ENCODE measurements at regions not wholly inside any gene's neighbourhood (a gene's known extent, or its start where the extent isn't known, plus 50 kb on each side); places are given as distances from the start of the nearest gene placed in this dataset.

DNA sequence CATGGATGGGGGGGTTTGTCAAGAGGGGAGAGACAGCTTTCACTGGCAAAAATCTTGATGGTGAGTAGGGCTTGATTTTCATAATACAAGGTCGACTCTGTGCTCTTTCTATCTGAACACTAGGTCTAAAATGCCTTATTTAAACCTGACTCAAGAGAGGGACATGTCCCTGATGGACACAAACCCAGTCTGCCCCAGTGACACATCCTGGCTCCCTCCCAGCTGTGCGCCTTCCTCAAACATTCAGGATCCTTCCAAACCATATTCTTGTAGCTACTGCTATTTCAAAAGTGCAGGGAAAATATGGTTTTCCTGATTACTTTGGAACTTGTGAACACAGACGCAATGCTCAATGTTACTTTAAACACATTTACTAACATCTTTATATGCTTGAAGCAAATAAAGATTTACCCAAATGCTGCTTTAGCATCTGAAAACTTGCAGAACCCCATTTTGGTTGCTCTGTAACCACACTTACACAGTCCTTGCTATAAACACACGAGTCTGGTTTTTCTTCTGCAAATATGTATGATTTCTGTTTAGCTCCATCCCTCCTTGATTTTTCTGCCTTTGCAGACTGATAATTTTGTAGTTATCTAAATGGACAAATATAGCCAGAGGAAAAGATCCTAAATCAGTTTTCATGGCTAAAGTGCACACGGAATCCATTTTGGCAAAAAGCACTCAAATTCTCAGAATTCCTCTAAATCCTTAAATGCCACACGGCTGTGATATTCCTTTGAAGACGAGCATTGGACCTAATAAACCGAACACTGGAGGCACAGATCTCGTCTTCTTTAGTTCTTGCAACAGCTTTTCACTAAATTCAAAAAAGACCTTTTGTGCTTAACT lies 499.9 kb upstream of the ZFHX3 start:
- H3K4me1 ChIP-seq (ENCODE audit: control insufficient read depth, insufficient read depth, low read length) = no peaks in the 10 kb centered on the region
- no peak overlapping the region for H3K4me3 ChIP-seq (ENCODE audit: low read length)
- H3K36me3 ChIP-seq (ENCODE audit: insufficient read depth, low read length) = no peaks in the 10 kb centered on the region
- peaks cover 48% of the 10 kb centered on the region for H3K27me3 ChIP-seq (ENCODE audit: control insufficient read depth, insufficient read depth, low read length)
- H3K9me3 ChIP-seq (replicated peaks; ENCODE audit: low read length) = no peaks in the 10 kb centered on the region
- no peak overlapping the region for H3K9ac ChIP-seq (ENCODE audit: low read depth, low read length)
- H3K4me2 ChIP-seq (ENCODE audit: low read length) = no peak overlapping the region

DNA sequence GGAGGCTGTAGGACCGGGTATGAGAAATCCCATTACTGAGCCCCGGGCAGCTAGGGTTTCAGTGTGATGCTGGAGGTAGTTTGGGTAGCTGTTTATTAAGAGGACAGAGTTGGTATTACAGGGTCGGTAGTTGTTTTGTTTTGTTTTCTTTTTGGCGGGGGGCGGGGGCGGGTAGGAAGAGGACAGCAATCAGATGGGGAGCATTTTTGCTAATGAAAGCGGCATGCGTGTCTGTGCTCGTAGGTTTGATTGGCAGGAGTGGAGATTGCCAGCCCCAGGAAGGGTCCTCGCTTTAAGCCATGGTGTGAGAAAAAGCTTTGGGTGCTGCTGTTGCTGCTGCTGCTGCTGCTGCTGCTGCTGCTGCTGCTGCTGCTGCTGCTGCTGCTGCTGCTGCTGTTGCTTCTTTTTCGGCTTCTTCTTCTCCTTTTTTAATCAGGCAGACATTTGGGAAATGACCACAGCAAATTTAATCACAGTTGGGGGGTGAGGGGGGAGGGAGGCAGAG lies 498.5 kb upstream of the ZFHX3 start:
- no peak overlapping the region for H3K4me3 ChIP-seq (ENCODE audit: low read length)

DNA sequence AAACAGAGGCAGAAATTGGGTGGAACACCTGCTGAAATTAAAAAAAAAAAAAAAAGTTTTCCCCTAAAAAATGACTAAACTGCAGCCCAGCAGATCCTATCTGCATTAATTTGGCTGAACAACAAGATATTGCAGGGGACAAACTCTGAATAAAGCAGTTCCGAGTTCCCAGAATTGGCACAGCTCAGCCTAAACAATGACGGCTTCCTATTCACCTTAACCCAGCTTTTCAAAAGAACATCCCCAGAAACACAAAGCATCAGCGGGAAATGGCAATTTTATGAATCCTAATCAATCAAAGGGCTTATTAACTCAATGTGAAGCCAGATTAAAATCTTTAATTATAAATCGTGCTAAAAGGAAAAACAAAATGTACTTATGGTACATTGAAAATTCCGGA lies 497.8 kb upstream of the ZFHX3 start:
- H3K27me3 ChIP-seq (ENCODE audit: control insufficient read depth, insufficient read depth, low read length) = peaks cover 33% of the 10 kb centered on the region
- no peak overlapping the region for H3K4me3 ChIP-seq (ENCODE audit: low read length)
- no peaks in the 10 kb centered on the region for H3K36me3 ChIP-seq (ENCODE audit: insufficient read depth, low read length)
- no peaks in the 10 kb centered on the region for H3K4me1 ChIP-seq (ENCODE audit: control insufficient read depth, insufficient read depth, low read length)
- H3K9ac ChIP-seq (ENCODE audit: low read depth, low read length) = no peak overlapping the region
- no peaks in the 10 kb centered on the region for H3K9me3 ChIP-seq (replicated peaks; ENCODE audit: low read length)
- no peak overlapping the region for H3K4me2 ChIP-seq (ENCODE audit: low read length)

More for the DNA sequence above, 498.5 kb upstream of the ZFHX3 start:
- H3K4me1 ChIP-seq (ENCODE audit: control insufficient read depth, insufficient read depth, low read length) = no peaks in the 10 kb centered on the region
- peaks cover 36% of the 10 kb centered on the region for H3K27me3 ChIP-seq (ENCODE audit: control insufficient read depth, insufficient read depth, low read length)
- H3K9me3 ChIP-seq (replicated peaks; ENCODE audit: low read length) = no peaks in the 10 kb centered on the region
- no peak overlapping the region for H3K9ac ChIP-seq (ENCODE audit: low read depth, low read length)
- no peak overlapping the region for H3K4me2 ChIP-seq (ENCODE audit: low read length)
- H3K36me3 ChIP-seq (ENCODE audit: insufficient read depth, low read length) = no peaks in the 10 kb centered on the region

DNA sequence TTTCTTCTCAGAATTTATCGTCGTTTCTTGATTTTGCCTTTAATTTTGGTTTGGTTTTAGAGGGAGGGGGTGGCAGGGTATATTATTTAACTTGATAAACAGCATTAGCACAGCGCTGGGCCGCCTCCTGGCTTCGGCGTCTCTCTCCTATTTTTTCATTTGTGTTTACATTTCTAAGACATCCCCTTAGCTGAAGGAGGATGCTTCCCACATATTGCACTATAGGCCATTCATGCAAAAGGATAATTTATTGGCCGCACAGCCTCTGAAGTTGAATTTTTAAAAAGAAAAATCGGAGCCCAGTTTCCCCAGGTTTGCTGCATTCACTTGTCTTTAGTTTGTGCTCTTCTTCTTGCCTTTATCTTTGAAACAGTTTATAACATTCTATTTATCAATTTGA lies 497.4 kb upstream of the ZFHX3 start:
- Histone ChIP-seq H3K4me3 (ENCODE audit: low read length) (no peak overlapping the region), H3K4me1 (ENCODE audit: control insufficient read depth, insufficient read depth, low read length) (no peaks in the 10 kb centered on the region), H3K9ac (ENCODE audit: low read depth, low read length) (no peak overlapping the region), H3K9me3 (replicated peaks; ENCODE audit: low read length) (no peaks in the 10 kb centered on the region), H3K36me3 (ENCODE audit: insufficient read depth, low read length) (no peaks in the 10 kb centered on the region), H3K4me2 (ENCODE audit: low read length) (no peak overlapping the region), H3K27me3 (ENCODE audit: control insufficient read depth, insufficient read depth, low read length) (peaks cover 33% of the 10 kb centered on the region)

DNA sequence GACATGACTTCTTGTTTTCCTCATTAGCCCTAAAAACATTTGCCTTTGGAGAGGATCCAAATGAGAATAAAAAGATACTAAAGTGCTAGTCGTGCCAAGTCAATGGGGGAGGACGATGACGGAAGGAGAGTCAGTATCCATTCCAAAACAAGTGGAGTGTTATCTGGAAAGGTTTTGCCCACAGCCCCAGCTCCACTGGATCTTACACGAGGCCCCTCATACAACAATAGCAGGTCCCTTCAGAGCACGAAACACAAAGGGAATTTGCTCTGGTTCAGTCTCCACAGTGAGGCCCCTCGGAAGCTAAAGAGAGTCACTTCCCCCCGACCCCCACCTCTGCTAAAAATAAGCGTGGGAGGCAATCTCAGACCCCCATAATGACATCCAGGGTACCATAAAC lies 496.9 kb upstream of the ZFHX3 start:
- H3K4me3 ChIP-seq (ENCODE audit: low read length) = no peak overlapping the region
- no peaks in the 10 kb centered on the region for H3K4me1 ChIP-seq (ENCODE audit: control insufficient read depth, insufficient read depth, low read length)
- H3K9ac ChIP-seq (ENCODE audit: low read depth, low read length) = no peak overlapping the region
- no peaks in the 10 kb centered on the region for H3K9me3 ChIP-seq (replicated peaks; ENCODE audit: low read length)
- H3K27me3 ChIP-seq (ENCODE audit: control insufficient read depth, insufficient read depth, low read length) = peaks cover 33% of the 10 kb centered on the region
- no peaks in the 10 kb centered on the region for H3K36me3 ChIP-seq (ENCODE audit: insufficient read depth, low read length)
- H3K4me2 ChIP-seq (ENCODE audit: low read length) = no peak overlapping the region

DNA sequence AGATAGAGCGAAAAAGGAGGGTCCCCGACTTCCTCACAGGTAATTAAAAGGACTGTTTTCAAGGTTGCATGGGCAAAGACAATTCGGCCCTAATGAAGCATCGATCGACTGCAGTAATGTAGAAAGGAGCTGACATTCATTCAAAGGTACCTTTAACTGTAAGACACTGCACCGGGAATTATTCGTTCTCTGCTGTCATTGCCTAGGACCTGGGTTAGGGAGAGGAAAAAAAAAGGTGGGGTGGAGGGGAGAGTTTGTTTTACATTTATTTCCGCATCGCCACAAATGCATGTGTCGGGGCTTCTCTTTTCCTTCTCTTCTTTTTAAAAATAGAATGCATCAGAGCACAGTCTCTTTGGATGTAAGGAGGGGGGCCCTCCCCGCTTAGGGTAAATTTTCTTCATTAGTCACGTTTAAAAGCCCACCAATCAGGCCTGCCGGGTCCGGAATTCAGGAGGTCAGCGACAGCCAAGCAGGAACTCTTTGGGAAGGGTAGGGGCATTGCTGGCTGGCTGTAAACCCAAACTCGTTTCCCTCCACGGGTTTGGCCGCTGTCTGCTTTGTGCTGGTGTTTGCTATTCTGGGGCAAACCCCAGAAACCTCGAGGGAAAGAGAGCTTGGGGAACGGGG lies 496.2 kb upstream of the ZFHX3 start:
- Histone ChIP-seq H3K27me3 (ENCODE audit: control insufficient read depth, insufficient read depth, low read length) (peaks cover 33% of the 10 kb centered on the region), H3K4me1 (ENCODE audit: control insufficient read depth, insufficient read depth, low read length) (no peaks in the 10 kb centered on the region), H3K36me3 (ENCODE audit: insufficient read depth, low read length) (no peaks in the 10 kb centered on the region), H3K9me3 (replicated peaks; ENCODE audit: low read length) (no peaks in the 10 kb centered on the region), H3K4me2 (ENCODE audit: low read length) (no peak overlapping the region), H3K9ac (ENCODE audit: low read depth, low read length) (no peak overlapping the region), H3K4me3 (ENCODE audit: low read length) (no peak overlapping the region)

DNA sequence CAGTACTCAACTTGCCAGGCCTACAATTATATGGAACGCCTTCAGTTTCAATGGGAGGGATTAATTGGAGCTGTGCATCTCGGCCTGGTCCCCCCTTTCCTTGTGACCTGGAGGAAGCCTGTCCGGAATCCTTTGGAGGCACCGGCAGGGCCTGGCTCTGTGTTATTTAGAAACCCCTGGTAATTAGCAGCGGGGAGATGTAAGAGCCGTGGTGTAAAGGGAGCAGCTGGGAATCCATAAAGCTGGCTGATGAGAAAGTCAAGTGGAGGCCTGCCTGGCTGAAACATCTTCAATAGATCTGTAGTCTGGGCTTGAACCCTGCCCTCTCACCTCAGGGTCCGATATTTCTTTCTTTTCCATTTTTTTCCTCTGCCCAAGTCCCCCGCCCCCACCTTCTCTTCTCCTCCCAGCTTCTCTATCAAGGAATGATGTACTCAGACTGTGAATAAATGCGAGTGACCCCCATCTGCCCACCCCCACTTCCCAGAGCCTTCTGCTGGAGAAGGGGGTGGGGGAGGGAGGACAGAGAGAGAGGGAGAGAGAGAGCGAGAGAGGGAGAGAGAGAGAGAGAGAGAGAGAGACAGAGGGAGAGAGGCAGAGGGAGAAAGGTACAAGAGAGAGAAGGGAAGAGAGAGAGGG lies 495.5 kb upstream of the ZFHX3 start:
- H3K4me1 ChIP-seq (ENCODE audit: control insufficient read depth, insufficient read depth, low read length) = no peaks in the 10 kb centered on the region
- H3K4me2 ChIP-seq (ENCODE audit: low read length) = no peak overlapping the region
- no peaks in the 10 kb centered on the region for H3K9me3 ChIP-seq (replicated peaks; ENCODE audit: low read length)
- H3K27me3 ChIP-seq (ENCODE audit: control insufficient read depth, insufficient read depth, low read length) = peaks cover 27% of the 10 kb centered on the region
- no peak overlapping the region for H3K9ac ChIP-seq (ENCODE audit: low read depth, low read length)
- H3K4me3 ChIP-seq (ENCODE audit: low read length) = no peak overlapping the region
- H3K36me3 ChIP-seq (ENCODE audit: insufficient read depth, low read length) = no peaks in the 10 kb centered on the region

DNA sequence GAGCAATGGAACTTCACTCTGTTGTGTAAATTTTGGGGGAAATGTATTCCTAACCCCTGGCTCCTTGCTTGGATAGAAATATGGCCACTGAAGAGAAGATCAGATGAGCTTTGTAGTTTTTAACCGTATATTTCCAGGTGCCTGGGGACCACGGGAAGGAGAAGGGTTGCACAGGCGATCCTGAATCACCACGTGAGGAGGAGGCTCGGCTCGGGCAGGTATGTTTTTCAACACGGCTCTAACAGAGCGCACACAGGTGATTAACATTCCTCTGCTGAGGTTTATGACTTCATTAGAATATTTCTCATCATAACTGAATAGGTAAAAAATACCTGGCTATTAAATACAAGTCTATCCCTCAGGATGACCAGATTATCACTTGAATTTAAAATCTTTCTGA lies 495.0 kb upstream of the ZFHX3 start:
- Histone ChIP-seq H3K9ac (ENCODE audit: low read depth, low read length) (no peak overlapping the region), H3K36me3 (ENCODE audit: insufficient read depth, low read length) (no peaks in the 10 kb centered on the region), H3K9me3 (replicated peaks; ENCODE audit: low read length) (no peaks in the 10 kb centered on the region), H3K4me1 (ENCODE audit: control insufficient read depth, insufficient read depth, low read length) (no peaks in the 10 kb centered on the region), H3K4me3 (ENCODE audit: low read length) (no peak overlapping the region), H3K4me2 (ENCODE audit: low read length) (no peak overlapping the region), H3K27me3 (ENCODE audit: control insufficient read depth, insufficient read depth, low read length) (peaks cover 24% of the 10 kb centered on the region)

DNA sequence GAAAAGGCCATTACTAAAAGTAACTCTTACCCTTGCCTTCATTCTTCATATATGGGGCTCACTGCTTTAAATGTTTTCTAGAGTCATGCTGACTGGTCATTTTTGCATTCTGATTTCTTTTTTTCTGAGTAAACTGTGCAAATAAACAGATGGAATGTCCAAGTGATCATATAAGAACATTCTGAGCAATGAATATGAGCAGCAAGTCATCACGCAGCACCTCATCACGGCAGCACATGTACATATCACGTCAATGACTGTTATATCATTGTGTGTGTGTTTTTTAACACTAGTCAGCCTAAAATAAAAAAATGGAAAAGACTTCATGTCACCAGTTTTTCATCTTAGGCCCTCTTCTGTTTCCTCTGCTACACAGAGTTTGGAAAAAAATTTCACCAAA lies 490.0 kb upstream of the ZFHX3 start:
- no peaks in the 10 kb centered on the region for H3K9me3 ChIP-seq (replicated peaks; ENCODE audit: low read length)
- no peaks in the 10 kb centered on the region for H3K4me1 ChIP-seq (ENCODE audit: control insufficient read depth, insufficient read depth, low read length)
- H3K36me3 ChIP-seq (ENCODE audit: insufficient read depth, low read length) = no peaks in the 10 kb centered on the region
- H3K4me3 ChIP-seq (ENCODE audit: low read length) = no peak overlapping the region
- H3K27me3 ChIP-seq (ENCODE audit: control insufficient read depth, insufficient read depth, low read length) = peaks cover 12% of the 10 kb centered on the region
- H3K9ac ChIP-seq (ENCODE audit: low read depth, low read length) = no peak overlapping the region
- no peak overlapping the region for H3K4me2 ChIP-seq (ENCODE audit: low read length)

DNA sequence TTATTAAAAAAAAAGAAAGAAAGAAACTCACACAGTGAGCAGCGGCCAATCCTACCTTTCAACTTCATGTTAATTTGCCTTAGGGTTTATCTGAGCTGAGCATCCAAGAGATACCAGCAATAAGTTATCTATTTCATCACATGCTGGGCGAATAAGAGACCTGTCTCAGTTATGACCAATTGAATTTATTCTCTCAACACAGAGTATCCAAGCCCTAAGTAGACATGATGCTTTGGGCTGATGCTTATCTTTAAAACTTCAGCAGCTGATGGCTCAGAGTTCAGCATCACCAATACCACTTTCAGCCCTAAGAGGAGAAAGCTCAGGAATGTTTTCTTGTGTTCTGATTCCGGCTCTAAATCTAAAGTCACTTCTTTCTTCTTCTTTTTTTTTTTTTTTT lies 489.0 kb upstream of the ZFHX3 start:
- Histone ChIP-seq H3K9ac (ENCODE audit: low read depth, low read length) (no peak overlapping the region), H3K36me3 (ENCODE audit: insufficient read depth, low read length) (no peaks in the 10 kb centered on the region), H3K4me2 (ENCODE audit: low read length) (no peak overlapping the region), H3K27me3 (ENCODE audit: control insufficient read depth, insufficient read depth, low read length) (peaks cover 12% of the 10 kb centered on the region), H3K9me3 (replicated peaks; ENCODE audit: low read length) (no peaks in the 10 kb centered on the region), H3K4me3 (ENCODE audit: low read length) (no peak overlapping the region), H3K4me1 (ENCODE audit: control insufficient read depth, insufficient read depth, low read length) (no peaks in the 10 kb centered on the region)

DNA sequence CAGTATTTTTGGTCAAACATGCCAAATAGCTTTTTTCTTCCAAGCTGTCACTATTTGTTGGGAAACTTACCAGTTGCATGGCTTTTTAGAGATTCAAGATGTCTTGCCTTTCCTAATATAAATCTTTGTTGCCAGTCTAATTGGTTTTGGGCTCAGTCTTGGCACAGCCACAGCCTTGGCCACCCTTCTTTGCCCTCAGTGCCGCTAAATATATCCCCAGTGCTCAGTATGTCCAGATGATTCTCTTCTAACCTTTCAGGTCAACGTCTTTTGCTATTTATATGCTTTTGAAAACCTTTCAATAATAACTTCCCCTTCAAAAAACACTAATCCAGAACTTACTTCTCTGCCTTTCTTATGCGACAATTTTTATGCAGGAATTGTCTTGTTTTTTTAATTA lies 483.1 kb upstream of the ZFHX3 start:
- Histone ChIP-seq H3K9me3 (replicated peaks; ENCODE audit: low read length) (no peaks in the 10 kb centered on the region), H3K27me3 (ENCODE audit: control insufficient read depth, insufficient read depth, low read length) (peaks cover 34% of the 10 kb centered on the region), H3K4me2 (ENCODE audit: low read length) (no peak overlapping the region), H3K4me1 (ENCODE audit: control insufficient read depth, insufficient read depth, low read length) (no peaks in the 10 kb centered on the region), H3K4me3 (ENCODE audit: low read length) (no peak overlapping the region), H3K36me3 (ENCODE audit: insufficient read depth, low read length) (no peaks in the 10 kb centered on the region), H3K9ac (ENCODE audit: low read depth, low read length) (no peak overlapping the region)
